Keratinocyte (primary cell): ENCODE measurements at regions not wholly inside any gene's neighbourhood (a gene's known extent, or its start where the extent isn't known, plus 50 kb on each side); places are given as distances from the start of the nearest gene placed in this dataset.

ENCODE experiments used
- CTCF ChIP-seq, 3 experiments: IDR thresholded peaks in 1 of 3; conservative IDR thresholded peaks in 1 of 3; optimal IDR thresholded peaks in 1 of 3; 2 replicates in 2 of 3; 3 replicates in 1 of 3; pipeline versions ENCODE3 to v1.5.1; 2011; ENCODE audit warnings: low read length in 3 of 3, mild to moderate bottlenecking in 3 of 3, moderate library complexity in 2 of 3, control low read depth in 1 of 3, inconsistent platforms in 1 of 3; ENCODE audit not compliant: insufficient read depth in 2 of 3; ENCODE audit errors: extremely low read depth in 1 of 3
- EZH2 ChIP-seq: IDR thresholded peaks from one replicate; pipeline ENCODE4 v1.6.1; 2012; ENCODE audit warnings: inconsistent platforms, mild to moderate bottlenecking, low read length, moderate library complexity

DNA sequence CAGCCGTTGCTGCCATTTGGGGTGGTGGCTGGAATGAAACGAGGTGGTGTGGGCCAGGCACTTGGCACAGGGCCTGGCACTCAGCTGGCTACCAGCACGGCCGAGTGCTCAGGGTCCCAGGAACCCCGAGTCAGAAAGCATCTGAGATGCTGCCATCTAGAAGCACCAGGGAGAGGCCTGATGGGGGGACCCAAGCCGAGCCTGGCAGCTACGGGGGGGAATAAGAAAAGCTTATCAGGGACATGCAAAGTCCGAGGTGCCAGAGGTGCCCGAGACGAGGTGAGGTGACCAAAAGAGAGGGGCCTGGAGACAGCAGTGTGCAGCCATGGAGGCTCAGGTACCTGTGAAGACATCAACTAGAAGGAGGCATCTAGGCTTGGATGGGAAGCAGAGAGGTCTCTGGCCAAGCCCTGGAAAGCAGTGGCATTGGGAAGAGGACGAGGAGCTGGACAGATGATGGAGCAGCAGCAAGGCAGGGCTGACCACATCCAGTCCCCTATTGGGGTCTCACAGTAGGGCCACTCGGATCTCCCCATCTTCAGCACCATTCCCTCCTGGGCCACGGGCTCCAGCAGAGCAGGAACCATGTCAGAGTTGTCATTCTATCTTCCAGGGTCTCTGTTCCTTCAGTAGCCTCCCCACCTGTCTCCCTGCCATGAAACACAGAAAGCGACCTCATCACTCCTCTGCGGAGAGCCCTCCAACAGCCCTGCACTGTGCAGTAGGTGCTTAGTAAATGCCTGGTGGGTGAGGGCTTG is 59.3 kb upstream of the DIO3 start:
- no peak for TF ChIP-seq CTCF (optimal IDR thresholded peaks at IDR 0.05 in 1 of 3, IDR thresholded peaks at IDR 0.05 in 1 of 3, conservative IDR thresholded peaks at IDR 0.05 in 1 of 3; ENCODE audit: extremely low read depth in 1 of 3, insufficient read depth in 2 of 3, low read length in 3 of 3)
- no peak for TF ChIP-seq EZH2
